Body of pancreas (tissue), 4 donors: ENCODE measurements at regions not wholly inside any gene's neighbourhood (a gene's known extent, or its start where the extent isn't known, plus 50 kb on each side); places are given as distances from the start of the nearest gene placed in this dataset.
"Not testable (repeated sequence)": the region's sequence is repeated elsewhere in the genome, so short reads cannot be mapped to it uniquely, and the experiment has no call there.

Experiments used
- ATAC-seq: fragments of 150-250 bp; one replicate; pipeline ENCODE4 v1.9.1; 2016
- DNase-seq, 4 donors: peaks; one replicate each; pipeline ENCODE4 v3.0.0-alpha.2; 2019
- H3K27ac ChIP-seq, 4 donors: fragments of 200-600 bp; sonication (generic); 1 replicate in 3 of 4; 2 replicates in 1 of 4; pipeline versions ENCODE4 v1.5.1 to v1.6.1; 2016 to 2019; ENCODE audit warnings: mild to moderate bottlenecking in 1 of 4, mixed read lengths in 1 of 4, moderate library complexity in 1 of 4
- H3K27me3 ChIP-seq, 2 donors: fragments of 200-600 bp; sonication (generic); one replicate each; pipeline ENCODE4 v1.6.0; 2016; ENCODE audit warnings: mild to moderate bottlenecking in 1 of 2
- H3K36me3 ChIP-seq, 2 donors: fragments of 200-600 bp; sonication (generic); replicated peaks in 1 of 2; 2 replicates each; pipeline ENCODE4 v1.5.1; 2016; ENCODE audit warnings: low read depth in 2 of 2; ENCODE audit not compliant: insufficient read depth in 1 of 2
- H3K4me1 ChIP-seq: fragments of 200-600 bp; sonication (generic); one replicate; pipeline ENCODE4 v1.6.0; 2016
- H3K4me3 ChIP-seq, 2 donors: fragments of 200-600 bp; sonication (generic); 1 replicate in 1 of 2; 2 replicates in 1 of 2; pipeline ENCODE4 v1.5.1; 2016 to 2019
- H3K9me3 ChIP-seq, 3 donors: fragments of 200-600 bp; sonication (generic); 1 replicate in 2 of 3; 2 replicates in 1 of 3; pipeline ENCODE4 v1.5.1; 2016
- POLR2A ChIP-seq, 3 donors: fragments of 450-650 bp; IDR thresholded peaks; one replicate each; pipeline ENCODE4 v1.6.1; 2016; ENCODE audit warnings: antibody characterized with exemption in 3 of 3, mild to moderate bottlenecking in 2 of 3
- WGBS, 2 donors: methylation state at CpG; one replicate each; pipeline ENCODE4 v1.1.5; 2017; 5-methylcytosine and 5-hydroxymethylcytosine counted together
- intact Hi-C: fragments of 100-400 bp; cut with DNase I; formaldehyde crosslinking; loops from one replicate; pipeline ENCODE4 v1.15.1; 2023
- TF ChIP-seq, protein P1 (sequence below), 7 experiments: fragments of 450-650 bp in 4 of 7; fragments of 200-600 bp in 3 of 7; sonication (generic) in 3 of 7; IDR thresholded peaks; one replicate each; pipeline ENCODE4 v1.5.1; 2016 to 2019; ENCODE audit warnings: antibody characterized with exemption in 7 of 7

- Histone ChIP-seq H3K36me3 (no peaks in the 10 kb centered on the region), H3K27me3 (no peaks in the 10 kb centered on the region), H3K27ac (no peak overlapping the region), H3K9me3 (no peaks in the 10 kb centered on the region), H3K4me3 (no peak overlapping the region), H3K4me1 (no peaks in the 10 kb centered on the region)
- TF ChIP-seq POLR2A (IDR thresholded peaks at IDR 0.05): no peak
- TF ChIP-seq, protein P1, sequence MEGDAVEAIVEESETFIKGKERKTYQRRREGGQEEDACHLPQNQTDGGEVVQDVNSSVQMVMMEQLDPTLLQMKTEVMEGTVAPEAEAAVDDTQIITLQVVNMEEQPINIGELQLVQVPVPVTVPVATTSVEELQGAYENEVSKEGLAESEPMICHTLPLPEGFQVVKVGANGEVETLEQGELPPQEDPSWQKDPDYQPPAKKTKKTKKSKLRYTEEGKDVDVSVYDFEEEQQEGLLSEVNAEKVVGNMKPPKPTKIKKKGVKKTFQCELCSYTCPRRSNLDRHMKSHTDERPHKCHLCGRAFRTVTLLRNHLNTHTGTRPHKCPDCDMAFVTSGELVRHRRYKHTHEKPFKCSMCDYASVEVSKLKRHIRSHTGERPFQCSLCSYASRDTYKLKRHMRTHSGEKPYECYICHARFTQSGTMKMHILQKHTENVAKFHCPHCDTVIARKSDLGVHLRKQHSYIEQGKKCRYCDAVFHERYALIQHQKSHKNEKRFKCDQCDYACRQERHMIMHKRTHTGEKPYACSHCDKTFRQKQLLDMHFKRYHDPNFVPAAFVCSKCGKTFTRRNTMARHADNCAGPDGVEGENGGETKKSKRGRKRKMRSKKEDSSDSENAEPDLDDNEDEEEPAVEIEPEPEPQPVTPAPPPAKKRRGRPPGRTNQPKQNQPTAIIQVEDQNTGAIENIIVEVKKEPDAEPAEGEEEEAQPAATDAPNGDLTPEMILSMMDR (IDR thresholded peaks at IDR 0.05): no peak
- WGBS, 2 donors: 79 to 86% methylated on average over 3 of the region's 3 CpGs
- intact Hi-C loops: no loop called here
- ATAC-seq: no peak
- peak in 2 of 4 donors; percentile 16 to 39 for DNase-seq
Observed at GRCh38 chr9:104322596-104322995, 181.5 kb upstream of the OR13F1 start.

- 84 to 90% methylated on average over 2 of the region's 2 CpGs for WGBS, 2 donors
- not testable (repeated sequence) for ATAC-seq
Observed at GRCh38 chr9:104323967-104324694, 179.9 kb upstream of the OR13F1 start.

GRCh38 chr9:104326912-104327311 lies 177.2 kb upstream of the OR13F1 start:
- Histone ChIP-seq H3K27ac (no peak overlapping the region), H3K9me3 (no peaks in the 10 kb centered on the region), H3K4me3 (no peak overlapping the region), H3K27me3 (no peaks in the 10 kb centered on the region), H3K36me3 (no peaks in the 10 kb centered on the region), H3K4me1 (peaks cover 3% of the 10 kb centered on the region)
- 83 to 93% methylated on average over 2 of the region's 2 CpGs for WGBS, 2 donors
- no peak for TF ChIP-seq POLR2A (IDR thresholded peaks at IDR 0.05)
- TF ChIP-seq, protein P1 (IDR thresholded peaks at IDR 0.05): no peak
- DNase-seq (no peak), ATAC-seq (no peak)
- intact Hi-C loops: no loop called here

More at GRCh38 chr9:104323967-104324694, 179.9 kb upstream of the OR13F1 start:
- H3K36me3 ChIP-seq, intact Hi-C loops, H3K4me1 ChIP-seq, DNase-seq, H3K9me3 ChIP-seq, H3K27ac ChIP-seq, H3K4me3 ChIP-seq, H3K27me3 ChIP-seq: not testable (repeated sequence)

GRCh38 chr9:104329245-104329644 lies 174.8 kb upstream of the OR13F1 start:
- Histone ChIP-seq H3K4me1 (peaks cover 3% of the 10 kb centered on the region), H3K4me3 (no peak overlapping the region), H3K27me3 (no peaks in the 10 kb centered on the region), H3K9me3 (peaks cover 0 to 2% (median 0%) of the 10 kb centered on the region in 3 donors), H3K36me3 (no peaks in the 10 kb centered on the region), H3K27ac (no peak overlapping the region)
- 87 to 95% methylated on average over 18 of the region's 18 CpGs for WGBS, 2 donors
- DNase-seq (no peak), ATAC-seq (no peak)
- intact Hi-C loops: no loop called here
- TF ChIP-seq, protein P1 (IDR thresholded peaks at IDR 0.05): no peak
- no peak for TF ChIP-seq POLR2A (IDR thresholded peaks at IDR 0.05)

- H3K4me1 ChIP-seq: peaks cover 3% of the 10 kb centered on the region
- TF ChIP-seq, protein P1 (IDR thresholded peaks at IDR 0.05): no peak
- TF ChIP-seq POLR2A (IDR thresholded peaks at IDR 0.05): no peak
- H3K27ac ChIP-seq: no peak overlapping the region
- 73 to 78% methylated on average over 3 of the region's 3 CpGs for WGBS, 2 donors
- H3K36me3 ChIP-seq: no peaks in the 10 kb centered on the region
- H3K9me3 ChIP-seq: peaks cover 0 to 6% (median 0%) of the 10 kb centered on the region in 3 donors
- DNase-seq (no peak), ATAC-seq (no peak)
- H3K4me3 ChIP-seq: no peak overlapping the region
- intact Hi-C loops: no loop called here
- no peaks in the 10 kb centered on the region for H3K27me3 ChIP-seq
Observed at GRCh38 chr9:104330841-104331240, 173.2 kb upstream of the OR13F1 start.
